ENCODE measurements at regions not wholly inside any gene's neighbourhood (a gene's known extent, or its start where the extent isn't known, plus 50 kb on each side); places are given as distances from the start of the nearest gene placed in this dataset.

GRCh38 chr13:72122661-72123255, 255.8 kb upstream of the DACH1 start:
- TF ChIP-seq, protein P1, sequence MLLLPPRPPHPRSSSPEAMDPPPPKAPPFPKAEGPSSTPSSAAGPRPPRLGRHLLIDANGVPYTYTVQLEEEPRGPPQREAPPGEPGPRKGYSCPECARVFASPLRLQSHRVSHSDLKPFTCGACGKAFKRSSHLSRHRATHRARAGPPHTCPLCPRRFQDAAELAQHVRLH (CRISPR knock-in tag; IDR thresholded peaks at IDR 0.05; ENCODE audit: borderline replicate concordance, low read depth), result no peak
- TF ChIP-seq MTF2 (CRISPR knock-in tag; IDR thresholded peaks at IDR 0.05; ENCODE audit: borderline replicate concordance), result no peak
- TF ChIP-seq, protein P2, sequence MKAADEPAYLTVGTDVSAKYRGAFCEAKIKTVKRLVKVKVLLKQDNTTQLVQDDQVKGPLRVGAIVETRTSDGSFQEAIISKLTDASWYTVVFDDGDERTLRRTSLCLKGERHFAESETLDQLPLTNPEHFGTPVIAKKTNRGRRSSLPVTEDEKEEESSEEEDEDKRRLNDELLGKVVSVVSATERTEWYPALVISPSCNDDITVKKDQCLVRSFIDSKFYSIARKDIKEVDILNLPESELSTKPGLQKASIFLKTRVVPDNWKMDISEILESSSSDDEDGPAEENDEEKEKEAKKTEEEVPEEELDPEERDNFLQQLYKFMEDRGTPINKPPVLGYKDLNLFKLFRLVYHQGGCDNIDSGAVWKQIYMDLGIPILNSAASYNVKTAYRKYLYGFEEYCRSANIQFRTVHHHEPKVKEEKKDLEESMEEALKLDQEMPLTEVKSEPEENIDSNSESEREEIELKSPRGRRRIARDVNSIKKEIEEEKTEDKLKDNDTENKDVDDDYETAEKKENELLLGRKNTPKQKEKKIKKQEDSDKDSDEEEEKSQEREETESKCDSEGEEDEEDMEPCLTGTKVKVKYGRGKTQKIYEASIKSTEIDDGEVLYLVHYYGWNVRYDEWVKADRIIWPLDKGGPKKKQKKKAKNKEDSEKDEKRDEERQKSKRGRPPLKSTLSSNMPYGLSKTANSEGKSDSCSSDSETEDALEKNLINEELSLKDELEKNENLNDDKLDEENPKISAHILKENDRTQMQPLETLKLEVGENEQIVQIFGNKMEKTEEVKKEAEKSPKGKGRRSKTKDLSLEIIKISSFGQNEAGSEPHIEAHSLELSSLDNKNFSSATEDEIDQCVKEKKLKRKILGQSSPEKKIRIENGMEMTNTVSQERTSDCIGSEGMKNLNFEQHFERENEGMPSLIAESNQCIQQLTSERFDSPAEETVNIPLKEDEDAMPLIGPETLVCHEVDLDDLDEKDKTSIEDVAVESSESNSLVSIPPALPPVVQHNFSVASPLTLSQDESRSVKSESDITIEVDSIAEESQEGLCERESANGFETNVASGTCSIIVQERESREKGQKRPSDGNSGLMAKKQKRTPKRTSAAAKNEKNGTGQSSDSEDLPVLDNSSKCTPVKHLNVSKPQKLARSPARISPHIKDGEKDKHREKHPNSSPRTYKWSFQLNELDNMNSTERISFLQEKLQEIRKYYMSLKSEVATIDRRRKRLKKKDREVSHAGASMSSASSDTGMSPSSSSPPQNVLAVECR (CRISPR knock-in tag; IDR thresholded peaks at IDR 0.05; ENCODE audit: borderline replicate concordance), result no peak
- TF ChIP-seq HNF4A (CRISPR knock-in tag; IDR thresholded peaks at IDR 0.05), result no peak
- no peak for TF ChIP-seq XBP1 (CRISPR knock-in tag; IDR thresholded peaks at IDR 0.05)
- TF ChIP-seq TCF7L2 (IDR thresholded peaks at IDR 0.05; ENCODE audit: low read depth, low read length), result no peak
- no peak for TF ChIP-seq ZNF230 (CRISPR knock-in tag; IDR thresholded peaks at IDR 0.05)
- TF ChIP-seq SP2 (CRISPR knock-in tag; IDR thresholded peaks at IDR 0.05), result no peak
- TF ChIP-seq, protein P3, sequence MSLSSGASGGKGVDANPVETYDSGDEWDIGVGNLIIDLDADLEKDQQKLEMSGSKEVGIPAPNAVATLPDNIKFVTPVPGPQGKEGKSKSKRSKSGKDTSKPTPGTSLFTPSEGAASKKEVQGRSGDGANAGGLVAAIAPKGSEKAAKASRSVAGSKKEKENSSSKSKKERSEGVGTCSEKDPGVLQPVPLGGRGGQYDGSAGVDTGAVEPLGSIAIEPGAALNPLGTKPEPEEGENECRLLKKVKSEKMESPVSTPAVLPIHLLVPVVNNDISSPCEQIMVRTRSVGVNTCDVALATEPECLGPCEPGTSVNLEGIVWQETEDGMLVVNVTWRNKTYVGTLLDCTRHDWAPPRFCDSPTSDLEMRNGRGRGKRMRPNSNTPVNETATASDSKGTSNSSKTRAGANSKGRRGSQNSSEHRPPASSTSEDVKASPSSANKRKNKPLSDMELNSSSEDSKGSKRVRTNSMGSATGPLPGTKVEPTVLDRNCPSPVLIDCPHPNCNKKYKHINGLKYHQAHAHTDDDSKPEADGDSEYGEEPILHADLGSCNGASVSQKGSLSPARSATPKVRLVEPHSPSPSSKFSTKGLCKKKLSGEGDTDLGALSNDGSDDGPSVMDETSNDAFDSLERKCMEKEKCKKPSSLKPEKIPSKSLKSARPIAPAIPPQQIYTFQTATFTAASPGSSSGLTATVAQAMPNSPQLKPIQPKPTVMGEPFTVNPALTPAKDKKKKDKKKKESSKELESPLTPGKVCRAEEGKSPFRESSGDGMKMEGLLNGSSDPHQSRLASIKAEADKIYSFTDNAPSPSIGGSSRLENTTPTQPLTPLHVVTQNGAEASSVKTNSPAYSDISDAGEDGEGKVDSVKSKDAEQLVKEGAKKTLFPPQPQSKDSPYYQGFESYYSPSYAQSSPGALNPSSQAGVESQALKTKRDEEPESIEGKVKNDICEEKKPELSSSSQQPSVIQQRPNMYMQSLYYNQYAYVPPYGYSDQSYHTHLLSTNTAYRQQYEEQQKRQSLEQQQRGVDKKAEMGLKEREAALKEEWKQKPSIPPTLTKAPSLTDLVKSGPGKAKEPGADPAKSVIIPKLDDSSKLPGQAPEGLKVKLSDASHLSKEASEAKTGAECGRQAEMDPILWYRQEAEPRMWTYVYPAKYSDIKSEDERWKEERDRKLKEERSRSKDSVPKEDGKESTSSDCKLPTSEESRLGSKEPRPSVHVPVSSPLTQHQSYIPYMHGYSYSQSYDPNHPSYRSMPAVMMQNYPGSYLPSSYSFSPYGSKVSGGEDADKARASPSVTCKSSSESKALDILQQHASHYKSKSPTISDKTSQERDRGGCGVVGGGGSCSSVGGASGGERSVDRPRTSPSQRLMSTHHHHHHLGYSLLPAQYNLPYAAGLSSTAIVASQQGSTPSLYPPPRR (CRISPR knock-in tag; IDR thresholded peaks at IDR 0.05; ENCODE audit: borderline replicate concordance), result no peak
- TF ChIP-seq MAF1 (CRISPR knock-in tag; IDR thresholded peaks at IDR 0.05; ENCODE audit: borderline replicate concordance), result no peak
- Histone ChIP-seq H3K79me2 (ENCODE audit: insufficient read depth, low read length) (no peaks in the 10 kb centered on the region), H3K4me3 (replicated peaks in 1 of 3; ENCODE audit: insufficient read depth in 1 of 3, low read depth in 2 of 3, low read length in 3 of 3) (no peak overlapping the region), H3K27ac (ENCODE audit: extremely low read length, insufficient read depth, low read length) (no peak overlapping the region), H4K20me1 (ENCODE audit: insufficient read depth, low read length) (no peaks in the 10 kb centered on the region), H2AFZ (ENCODE audit: low read length) (no peak overlapping the region), H3K36me3 (replicated peaks in 1 of 2; ENCODE audit: control insufficient read depth in 1 of 2, insufficient read depth in 2 of 2, low read length in 2 of 2) (no peaks in the 10 kb centered on the region), H3K4me1 (ENCODE audit: insufficient read depth, low read length) (no peaks in the 10 kb centered on the region), H3K27me3 (ENCODE audit: control insufficient read depth in 1 of 2, insufficient read depth in 2 of 2, low read length in 2 of 2) (no peaks in the 10 kb centered on the region), H3K4me2 (ENCODE audit: low read depth, low read length) (no peak overlapping the region), H3K9me3 (ENCODE audit: low read length) (no peaks in the 10 kb centered on the region), H3K9ac (ENCODE audit: insufficient read depth, low read depth, low read length) (no peak overlapping the region)
- BruUV-seq (replicated peaks), result no TSS peak
- 0% methylated on average over 3 of the region's 3 CpGs for WGBS (ENCODE audit: low lambda C conversion rate)
- DNase-seq (ENCODE audit: low spot score) (no peak), FAIRE-seq (no peak), ATAC-seq (no peak)
- in situ Hi-C loops (cut with HindIII; ENCODE audit: extremely low pct_ligation_motif_present, low pct_unique_long_range_greater_than_20kb) (no loop called here), intact Hi-C loops (cut with micrococcal nuclease; ENCODE audit: unreplicated experiment) (no loop called here)
- ChIA-PET CTCF (ENCODE audit: low intra/inter-chr PET ratio, low total read pairs) (no interaction called here), POLR2A (no interaction called here)
